SKM-1 (cell line): ENCODE measurements at regions not wholly inside any gene's neighbourhood (a gene's known extent, or its start where the extent isn't known, plus 50 kb on each side); places are given as distances from the start of the nearest gene placed in this dataset.
"Not testable (repeated sequence)": the region's sequence is repeated elsewhere in the genome, so short reads cannot be mapped to it uniquely, and the experiment has no call there.

ENCODE experiments used
- DNase-seq: peaks from one replicate; lab custom pipeline; 2025; ENCODE audit not compliant: unreplicated experiment; lab: John Stamatoyannopoulos, UW

- DNase-seq = not testable (repeated sequence)
Measured at GRCh38 chr5:121064241-121064640, 600.1 kb downstream of the PRR16 start.

GRCh38 chr5:121086671-121087070 lies 622.6 kb downstream of the PRR16 start:
- no peak for DNase-seq

GRCh38 chr5:121087560-121087959 lies 623.5 kb downstream of the PRR16 start:
- DNase-seq = no peak

- peak; percentile 16 for DNase-seq
Measured at GRCh38 chr5:121088341-121088740, 624.2 kb downstream of the PRR16 start.

GRCh38 chr5:121090822-121091221 lies 626.7 kb downstream of the PRR16 start:
- DNase-seq = peak; percentile 21

GRCh38 chr5:121100931-121101330 lies 636.8 kb downstream of the PRR16 start:
- no peak for DNase-seq

GRCh38 chr5:121105921-121106320 lies 641.8 kb downstream of the PRR16 start:
- DNase-seq = no peak

GRCh38 chr5:121106721-121107690 lies 642.9 kb downstream of the PRR16 start:
- DNase-seq = not testable (repeated sequence)

- no peak for DNase-seq
Measured at GRCh38 chr5:121108725-121109124, 644.6 kb downstream of the PRR16 start.

- no peak for DNase-seq
Measured at GRCh38 chr5:121109817-121110216, 645.7 kb downstream of the PRR16 start.

GRCh38 chr5:121121786-121122185 lies 657.7 kb downstream of the PRR16 start:
- DNase-seq = no peak

- no peak for DNase-seq
Measured at GRCh38 chr5:121138495-121138907, 674.4 kb downstream of the PRR16 start.

- no peak for DNase-seq
Measured at GRCh38 chr5:121138952-121139351, 674.9 kb downstream of the PRR16 start.

GRCh38 chr5:121144764-121145163 lies 680.7 kb downstream of the PRR16 start:
- no peak for DNase-seq

GRCh38 chr5:121151534-121151933 lies 687.4 kb downstream of the PRR16 start:
- no peak for DNase-seq

- DNase-seq = no peak
Measured at GRCh38 chr5:121152411-121152810, 688.3 kb downstream of the PRR16 start.

- no peak for DNase-seq
Measured at GRCh38 chr5:121156565-121156964, 692.5 kb downstream of the PRR16 start.

GRCh38 chr5:121158451-121158850 lies 693.2 kb upstream of the FTMT start:
- DNase-seq = no peak

- DNase-seq = no peak
Measured at GRCh38 chr5:121160591-121160990, 691.1 kb upstream of the FTMT start.

GRCh38 chr5:121164632-121165031 lies 687.0 kb upstream of the FTMT start:
- DNase-seq = peak; percentile 48

- DNase-seq = no peak
Measured at GRCh38 chr5:121171361-121171760, 680.3 kb upstream of the FTMT start.

- DNase-seq = no peak
Measured at GRCh38 chr5:121171834-121172233, 679.8 kb upstream of the FTMT start.

GRCh38 chr5:121174351-121174750 lies 677.3 kb upstream of the FTMT start:
- DNase-seq = no peak
